ENCODE measurements at regions not wholly inside any gene's neighbourhood (a gene's known extent, or its start where the extent isn't known, plus 50 kb on each side); places are given as distances from the start of the nearest gene placed in this dataset.

DNA sequence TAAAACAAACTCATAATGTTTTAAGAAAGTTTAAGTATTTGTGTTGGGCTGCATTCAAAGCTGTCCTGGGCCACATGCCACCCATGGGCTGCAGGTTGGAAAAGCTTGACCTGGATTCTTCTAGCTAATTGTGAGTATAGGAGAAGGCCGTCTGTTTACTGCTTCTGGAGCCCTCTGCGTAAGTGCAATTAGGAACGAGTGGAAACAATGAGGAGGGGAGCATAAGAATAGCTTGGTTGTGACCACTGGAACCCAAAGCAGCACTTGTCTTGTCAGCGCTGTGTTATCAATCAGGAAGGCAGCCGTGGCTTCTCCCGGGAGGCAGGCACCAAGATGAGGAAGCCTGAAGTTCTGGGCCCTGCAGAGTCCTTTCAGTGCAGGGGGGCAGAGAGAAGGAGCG lies 110.4 kb upstream of the MBNL2 start:
- no peak for DNase-seq (ENCODE audit: low spot score)

DNA sequence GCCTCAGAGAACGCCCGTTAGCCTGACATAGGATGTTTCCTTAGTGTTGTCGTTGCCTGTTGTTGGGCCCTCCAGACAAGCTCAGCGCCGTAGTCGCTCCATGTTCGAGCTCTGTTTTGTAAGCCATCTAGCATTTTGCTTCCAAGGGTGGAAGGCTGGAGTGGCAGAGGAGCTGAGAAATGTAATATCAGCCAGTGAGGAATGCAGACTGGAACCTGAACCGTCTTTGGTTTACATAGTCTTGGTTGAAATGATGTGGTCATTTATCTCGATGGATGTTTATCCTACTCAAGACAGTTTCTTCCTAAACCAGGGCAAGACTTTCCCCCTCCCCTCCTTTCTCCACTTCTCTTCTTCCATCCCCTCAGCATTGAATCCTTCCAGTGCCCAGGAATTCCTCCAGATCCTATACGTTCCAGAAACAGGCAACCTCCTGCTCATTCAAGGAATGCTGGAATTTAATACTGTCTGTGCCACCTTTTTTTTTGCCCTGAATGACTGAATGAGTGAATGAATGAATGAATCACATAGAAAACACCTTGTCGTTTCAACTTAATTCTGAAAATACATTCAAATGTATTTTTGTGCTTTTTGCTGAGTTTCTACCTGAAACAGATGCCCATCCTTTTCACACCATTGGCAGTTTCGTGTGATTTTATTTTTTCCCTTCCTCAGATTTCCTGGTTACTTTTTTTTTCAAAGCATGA lies 109.5 kb upstream of the MBNL2 start:
- no peak for DNase-seq (ENCODE audit: low spot score)

GRCh38 chr13:97113231-97114001 lies 108.7 kb upstream of the MBNL2 start:
- peak; percentile 13 for DNase-seq (ENCODE audit: low spot score)

- peak; percentile 62 for DNase-seq (ENCODE audit: low spot score)
These were observed 107.5 kb upstream of the MBNL2 start for GRCh38 chr13:97114651-97115050.

DNA sequence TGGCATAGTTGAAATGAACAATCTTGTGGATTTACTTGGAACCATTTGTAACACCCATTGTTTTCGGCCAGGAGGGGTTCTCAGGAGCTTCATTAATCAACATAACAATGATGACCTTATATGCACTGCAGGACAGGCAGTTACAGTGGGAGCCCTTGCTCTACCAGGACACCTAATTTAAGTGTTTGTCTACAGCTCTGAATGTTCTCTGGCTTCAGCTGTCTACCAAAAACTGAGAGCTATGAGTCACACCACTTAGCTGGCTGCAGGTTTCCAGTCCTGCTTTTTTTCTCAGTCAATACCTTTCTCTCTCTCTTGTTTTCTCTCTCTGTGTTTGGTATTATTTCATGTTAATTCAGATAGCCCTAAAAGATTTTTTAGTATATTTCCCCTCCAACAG lies 105.4 kb upstream of the MBNL2 start:
- no peak for DNase-seq (ENCODE audit: low spot score)

DNA sequence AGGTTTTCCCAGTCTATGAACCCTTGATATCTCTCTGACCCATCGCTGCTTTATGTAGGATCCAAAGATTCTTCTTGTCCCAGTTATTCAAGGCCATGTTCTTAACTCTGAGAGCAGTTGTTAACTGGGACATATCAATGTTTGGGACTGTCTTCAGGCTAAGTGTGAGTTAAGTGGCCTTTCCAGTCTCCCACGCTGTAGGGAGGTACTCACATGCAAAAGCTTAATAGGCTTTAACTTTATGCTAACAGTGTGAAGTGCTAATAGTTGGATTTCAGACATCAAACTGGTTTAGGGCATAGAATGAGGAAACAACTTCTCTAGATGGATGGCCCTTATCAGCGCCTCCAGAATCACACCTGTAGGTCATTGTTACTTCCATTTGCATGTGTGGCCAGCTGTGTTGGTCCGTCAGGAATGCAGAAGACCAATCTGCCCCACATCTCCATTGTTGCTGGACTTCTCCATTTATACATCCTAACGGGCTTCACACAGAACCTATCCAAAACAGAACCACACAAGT lies 104.7 kb upstream of the MBNL2 start:
- no peak for DNase-seq (ENCODE audit: low spot score)

DNA sequence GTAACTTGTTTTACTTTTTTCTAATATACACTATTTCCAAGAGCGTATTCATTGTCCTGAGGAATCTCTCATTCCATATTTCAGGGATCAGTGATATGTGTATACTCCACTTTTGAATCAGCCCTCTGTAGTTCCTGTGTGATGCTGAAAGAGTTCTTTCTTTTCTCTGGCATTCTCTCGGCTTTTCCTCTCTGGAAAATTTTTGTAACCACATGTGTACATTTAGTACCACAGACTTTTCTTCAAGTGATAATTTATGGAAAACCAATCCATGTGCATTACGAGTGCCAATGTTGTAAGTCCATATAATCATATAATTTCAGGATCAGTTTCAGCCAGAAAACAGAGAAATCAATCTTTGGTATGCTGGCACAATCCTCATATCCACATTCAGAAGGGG lies 102.2 kb upstream of the MBNL2 start:
- DNase-seq (ENCODE audit: low spot score) = no peak

- DNase-seq (ENCODE audit: low spot score) = no peak
These were observed 101.8 kb upstream of the MBNL2 start for GRCh38 chr13:97120346-97120745.

- DNase-seq (ENCODE audit: low spot score) = no peak
These were observed 101.2 kb upstream of the MBNL2 start for GRCh38 chr13:97120976-97121375.

GRCh38 chr13:97121894-97122293 lies 100.2 kb upstream of the MBNL2 start:
- no peak for DNase-seq (ENCODE audit: low spot score)

GRCh38 chr13:97122381-97122996 lies 99.6 kb upstream of the MBNL2 start:
- DNase-seq (ENCODE audit: low spot score) = no peak

GRCh38 chr13:97124206-97124605 lies 97.9 kb upstream of the MBNL2 start:
- no peak for DNase-seq (ENCODE audit: low spot score)

GRCh38 chr13:97124915-97125809 lies 97.0 kb upstream of the MBNL2 start:
- DNase-seq (ENCODE audit: low spot score) = no peak

DNA sequence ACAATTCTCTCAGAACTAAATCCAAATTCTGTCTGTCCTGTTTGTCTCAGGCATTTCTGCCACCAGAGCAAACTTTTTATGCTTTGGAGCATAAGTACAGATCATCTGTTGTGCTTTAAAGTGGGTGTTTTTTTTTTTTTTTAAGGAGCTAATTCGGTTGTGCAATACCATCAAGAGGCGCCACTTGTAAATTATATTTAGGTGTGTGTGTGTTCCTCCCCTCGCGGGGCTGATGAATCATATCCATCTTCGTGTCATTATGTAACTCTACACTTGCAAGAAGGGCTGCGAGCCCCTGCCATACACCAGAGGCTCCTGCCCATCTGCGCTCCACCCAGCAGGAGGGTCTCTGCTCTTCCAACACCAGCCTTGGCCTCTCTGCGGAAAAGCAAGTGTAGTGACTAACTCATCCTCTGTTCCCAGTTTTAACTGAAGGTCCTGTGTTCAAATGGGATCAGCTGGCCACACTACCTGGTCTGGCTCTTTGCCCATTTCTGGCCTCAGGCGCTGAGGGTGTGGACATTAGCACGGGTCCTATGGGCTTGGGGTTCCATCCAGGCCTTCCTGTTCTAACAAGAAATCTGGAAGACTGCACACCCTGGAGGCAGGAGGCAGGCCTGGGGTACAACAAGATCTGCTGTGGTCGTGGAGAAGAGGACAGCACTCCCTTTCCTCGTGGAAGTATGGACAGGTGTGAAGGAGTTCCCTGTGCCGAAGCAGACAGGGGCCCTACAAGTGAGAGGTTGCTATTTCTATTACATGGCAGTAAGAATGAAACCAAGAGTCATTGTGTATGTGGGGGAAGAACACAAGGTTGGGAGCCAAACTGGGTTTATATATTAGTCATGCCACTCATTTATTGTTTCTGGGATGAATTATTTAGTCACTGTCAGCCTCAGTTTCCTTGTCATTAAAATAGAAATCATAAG lies 96.1 kb upstream of the MBNL2 start:
- DNase-seq (ENCODE audit: low spot score) = no peak

GRCh38 chr13:97127842-97128241 lies 94.3 kb upstream of the MBNL2 start:
- no peak for DNase-seq (ENCODE audit: low spot score)

GRCh38 chr13:97130190-97130589 lies 91.9 kb upstream of the MBNL2 start:
- DNase-seq (ENCODE audit: low spot score) = no peak

DNA sequence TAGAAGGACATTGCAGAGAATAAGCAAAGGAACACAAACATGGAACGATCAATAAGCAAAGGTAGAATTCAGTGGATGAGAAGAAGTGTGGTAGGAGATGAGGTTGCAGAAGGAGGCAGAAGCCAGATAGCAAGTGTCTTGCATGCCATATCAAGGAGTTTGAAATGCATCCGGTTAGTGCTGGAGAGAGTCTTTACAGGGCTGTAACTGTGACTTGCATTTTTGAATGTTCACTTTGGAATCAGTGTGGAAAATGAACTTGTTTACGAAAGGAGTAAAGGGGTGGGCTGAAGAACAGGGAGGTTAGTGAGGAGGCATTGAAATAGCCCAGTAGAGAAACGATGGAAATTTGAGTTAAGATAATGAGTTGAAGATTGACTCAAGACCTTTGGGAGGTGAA lies 90.7 kb upstream of the MBNL2 start:
- no peak for DNase-seq (ENCODE audit: low spot score)

- no peak for DNase-seq (ENCODE audit: low spot score)
These were observed 88.6 kb upstream of the MBNL2 start for GRCh38 chr13:97133554-97133953.

DNA sequence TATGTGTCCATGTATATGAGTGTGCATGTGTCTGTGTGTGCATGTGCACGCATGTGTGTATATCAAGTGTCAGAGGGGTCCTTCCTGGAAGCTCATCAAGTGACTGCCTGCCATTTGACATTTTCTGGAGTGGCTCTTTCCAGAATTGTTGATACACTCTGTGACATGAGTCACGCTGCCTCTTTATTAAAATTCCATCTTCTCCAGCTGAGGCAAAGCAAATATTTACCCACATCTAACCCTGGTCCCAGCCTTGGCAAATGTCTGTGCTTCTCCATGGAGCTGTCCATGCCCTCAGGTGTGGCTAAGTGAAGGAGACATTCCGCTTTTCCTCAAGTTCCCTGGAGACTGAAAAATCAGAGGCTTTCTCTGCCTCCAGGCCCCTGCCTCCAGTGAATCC lies 88.2 kb upstream of the MBNL2 start:
- DNase-seq (ENCODE audit: low spot score) = no peak

GRCh38 chr13:97134364-97135095 lies 87.6 kb upstream of the MBNL2 start:
- no peak for DNase-seq (ENCODE audit: low spot score)

Measured in ecto neural progenitor cell (in vitro differentiated cells).